ENCODE measurements at regions not wholly inside any gene's neighbourhood (a gene's known extent, or its start where the extent isn't known, plus 50 kb on each side); places are given as distances from the start of the nearest gene placed in this dataset.

- TF ChIP-seq CTCF (conservative IDR thresholded peaks at IDR 0.05) (no peak), EZH2 (IDR thresholded peaks at IDR 0.05; ENCODE audit: low read depth) (no peak)
Observed at GRCh38 chr16:59864981-59865666, 1131.0 kb upstream of the GOT2 start.

All from PC-9 (cell line).